Liver (tissue), 8 donors: ENCODE measurements at regions not wholly inside any gene's neighbourhood (a gene's known extent, or its start where the extent isn't known, plus 50 kb on each side); places are given as distances from the start of the nearest gene placed in this dataset.

Source experiments
- DNase-seq: peaks from one replicate; pipeline ENCODE4 v3.0.0-alpha.2; 2017; ENCODE audit warnings: low spot score
- H3K27ac ChIP-seq, 2 donors: one replicate each; pipeline ENCODE4 v1.7.0; 2013; ENCODE audit warnings: inconsistent platforms in 2 of 2, low read length in 2 of 2, control low read depth in 1 of 2, low read depth in 1 of 2, mild to moderate bottlenecking in 1 of 2
- H3K27me3 ChIP-seq, 4 donors: one replicate each; pipeline versions ENCODE4 v1.6.1 to v1.7.0; 2013; ENCODE audit warnings: low read length in 3 of 4, inconsistent platforms in 1 of 4, mild to moderate bottlenecking in 1 of 4, moderate library complexity in 1 of 4; ENCODE audit not compliant: control insufficient read depth in 4 of 4, insufficient read depth in 4 of 4
- H3K36me3 ChIP-seq, 4 donors: one replicate each; pipeline versions ENCODE4 v1.6.1 to v1.7.0; 2013; ENCODE audit warnings: low read length in 3 of 4, mild to moderate bottlenecking in 3 of 4, low read depth in 1 of 4, moderate library complexity in 1 of 4; ENCODE audit not compliant: control insufficient read depth in 4 of 4, insufficient read depth in 3 of 4
- H3K4me1 ChIP-seq, 4 donors: one replicate each; pipeline versions ENCODE4 v1.6.1 to v1.7.0; 2013; ENCODE audit warnings: low read length in 3 of 4, mild to moderate bottlenecking in 3 of 4, moderate library complexity in 1 of 4; ENCODE audit not compliant: control insufficient read depth in 4 of 4, insufficient read depth in 4 of 4
- H3K4me3 ChIP-seq, 3 donors: one replicate each; pipeline versions ENCODE4 v1.6.1 to v1.7.0; 2013; ENCODE audit warnings: low read length in 3 of 3, control low read depth in 1 of 3, low read depth in 1 of 3, mild to moderate bottlenecking in 1 of 3
- H3K9ac ChIP-seq, 2 donors: one replicate each; pipeline ENCODE4 v1.7.0; 2013; ENCODE audit warnings: low read length in 2 of 2, mild to moderate bottlenecking in 2 of 2, moderate library complexity in 2 of 2, control low read depth in 1 of 2, low read depth in 1 of 2
- H3K9me3 ChIP-seq, 4 donors: one replicate each; pipeline versions ENCODE4 v1.6.1 to v1.7.0; 2013; ENCODE audit warnings: low read length in 3 of 4; ENCODE audit not compliant: control insufficient read depth in 4 of 4
- ATF3 ChIP-seq: IDR thresholded peaks from 2 replicates; pipeline ENCODE4 v1.6.1; 2016; ENCODE audit warnings: antibody characterized with exemption
- CTCF ChIP-seq: fragments of 150-350 bp; IDR thresholded peaks from 2 replicates; pipeline ENCODE4 v1.5.1; 2017; ENCODE audit warnings: improper control_type of control experiment, low read depth, low read length; ENCODE audit not compliant: missing input control
- EGR1 ChIP-seq, 2 donors: IDR thresholded peaks; 2 replicates each; pipeline ENCODE4 v1.6.1; 2016 to 2018; ENCODE audit warnings: antibody characterized with exemption in 2 of 2, low read depth in 2 of 2
- FOXA1 ChIP-seq: IDR thresholded peaks from 2 replicates; pipeline ENCODE4 v1.6.1; 2016; ENCODE audit warnings: antibody characterized with exemption
- FOXA2 ChIP-seq: IDR thresholded peaks from 2 replicates; pipeline ENCODE4 v1.6.1; 2016; ENCODE audit warnings: antibody characterized with exemption
- GABPA ChIP-seq, 2 donors: IDR thresholded peaks in 1 of 2; conservative IDR thresholded peaks in 1 of 2; 2 replicates each; pipeline ENCODE4 v1.6.1; 2016; ENCODE audit warnings: antibody characterized with exemption in 2 of 2, mild to moderate bottlenecking in 1 of 2, moderate library complexity in 1 of 2
- HNF4A ChIP-seq, 2 donors: conservative IDR thresholded peaks; 2 replicates each; pipeline ENCODE4 v1.6.1; 2016; ENCODE audit warnings: antibody characterized with exemption in 2 of 2, mild to moderate bottlenecking in 2 of 2
- HNF4G ChIP-seq: IDR thresholded peaks from 2 replicates; pipeline ENCODE4 v1.6.1; 2016; ENCODE audit warnings: antibody characterized with exemption
- JUND ChIP-seq, 2 donors: IDR thresholded peaks; 2 replicates each; pipeline ENCODE4 v1.6.1; 2016; ENCODE audit warnings: antibody characterized with exemption in 2 of 2
- MAX ChIP-seq: IDR thresholded peaks from 2 replicates; pipeline ENCODE4 v1.6.1; 2016; ENCODE audit warnings: antibody characterized with exemption
- NR2F2 ChIP-seq: IDR thresholded peaks from 2 replicates; pipeline ENCODE4 v1.6.1; 2016; ENCODE audit warnings: antibody characterized with exemption
- RAD21 ChIP-seq, 2 donors: IDR thresholded peaks; 2 replicates each; pipeline ENCODE4 v1.6.1; 2016; ENCODE audit warnings: antibody characterized with exemption in 2 of 2, mild to moderate bottlenecking in 2 of 2
- REST ChIP-seq: IDR thresholded peaks from 2 replicates; pipeline ENCODE4 v1.6.1; 2016; ENCODE audit warnings: antibody characterized with exemption, mild to moderate bottlenecking
- RXRA ChIP-seq, 2 donors: IDR thresholded peaks; 2 replicates each; pipeline ENCODE4 v1.6.1; 2017 to 2018; ENCODE audit warnings: antibody characterized with exemption in 2 of 2, mild to moderate bottlenecking in 1 of 2
- SP1 ChIP-seq: IDR thresholded peaks from 2 replicates; pipeline ENCODE4 v1.6.1; 2018; ENCODE audit warnings: antibody characterized with exemption, mild to moderate bottlenecking
- TAF1 ChIP-seq: conservative IDR thresholded peaks from 2 replicates; pipeline ENCODE4 v1.6.1; 2016; ENCODE audit warnings: antibody characterized with exemption, mild to moderate bottlenecking
- YY1 ChIP-seq: IDR thresholded peaks from 2 replicates; pipeline ENCODE4 v1.6.1; 2016; ENCODE audit warnings: antibody characterized with exemption, mild to moderate bottlenecking
- ZBTB33 ChIP-seq: IDR thresholded peaks from 2 replicates; pipeline ENCODE4 v1.6.1; 2016; ENCODE audit warnings: antibody characterized with exemption
- WGBS: extraction: QIAGEN DNeasy Blood & Tissue Kit; methylation state at CpG from one replicate; pipeline ENCODE4 v1.1.7; 2013; 5-methylcytosine and 5-hydroxymethylcytosine counted together
- donor health status: healthy.
- donor health status: healthy.
- donor health status: healthy.
- donor health status: healthy.
- donor health status: healthy.

GRCh38 chr14:85247071-85247470, 282.9 kb upstream of the FLRT2 start:
- Histone ChIP-seq H3K9me3 (peaks cover 0 to 1% (median 0%) of the 10 kb centered on the region in 4 donors), H3K36me3 (no peaks in the 10 kb centered on the region), H3K27ac (no peak overlapping the region), H3K9ac (no peak overlapping the region), H3K4me3 (no peak overlapping the region), H3K27me3 (peaks cover 0 to 4% (median 0%) of the 10 kb centered on the region in 4 donors), H3K4me1 (no peaks in the 10 kb centered on the region)
- 89% methylated on average over 3 of the region's 3 CpGs for WGBS
- DNase-seq = no peak
- no peak for TF ChIP-seq HNF4G
- no peak for TF ChIP-seq EGR1 (IDR thresholded peaks at IDR 0.05; ENCODE audit: low read depth in 2 of 2)
- no peak for TF ChIP-seq JUND (IDR thresholded peaks at IDR 0.05)
- no peak for TF ChIP-seq TAF1
- no peak for TF ChIP-seq RXRA (IDR thresholded peaks at IDR 0.05)
- no peak for TF ChIP-seq GABPA (IDR thresholded peaks at IDR 0.05 in 1 of 2, conservative IDR thresholded peaks at IDR 0.05 in 1 of 2)
- TF ChIP-seq NR2F2 = no peak
- no peak for TF ChIP-seq ATF3

- no peak overlapping the region for H3K27ac ChIP-seq
- peaks cover 0 to 1% (median 0%) of the 10 kb centered on the region in 4 donors for H3K9me3 ChIP-seq
- no peak overlapping the region for H3K4me3 ChIP-seq
- no peak for DNase-seq
- no peaks in the 10 kb centered on the region for H3K4me1 ChIP-seq
- H3K27me3 ChIP-seq = peaks cover 0 to 2% (median 0%) of the 10 kb centered on the region in 4 donors
- H3K36me3 ChIP-seq = no peaks in the 10 kb centered on the region
- no peak overlapping the region for H3K9ac ChIP-seq
- no peak for TF ChIP-seq REST
- no peak for TF ChIP-seq ZBTB33
- no peak for TF ChIP-seq RXRA (IDR thresholded peaks at IDR 0.05)
- TF ChIP-seq HNF4G = no peak
- TF ChIP-seq YY1 = no peak
- no peak for TF ChIP-seq RAD21 (IDR thresholded peaks at IDR 0.05)
- no peak for TF ChIP-seq GABPA (IDR thresholded peaks at IDR 0.05 in 1 of 2, conservative IDR thresholded peaks at IDR 0.05 in 1 of 2)
- no peak for TF ChIP-seq HNF4A (conservative IDR thresholded peaks at IDR 0.05)
- TF ChIP-seq EGR1 (IDR thresholded peaks at IDR 0.05; ENCODE audit: low read depth in 2 of 2) = no peak
- TF ChIP-seq ATF3 = no peak
- no peak for TF ChIP-seq CTCF
- no peak for TF ChIP-seq NR2F2
- no peak for TF ChIP-seq TAF1
- TF ChIP-seq FOXA1 = no peak
- TF ChIP-seq JUND (IDR thresholded peaks at IDR 0.05) = no peak
- no peak for TF ChIP-seq MAX
- no peak for TF ChIP-seq FOXA2
- no peak for TF ChIP-seq SP1
- 72% methylated on average over 4 of the region's 4 CpGs for WGBS
Observed at GRCh38 chr14:85248881-85249635, 280.9 kb upstream of the FLRT2 start.
